ENCODE measurements at regions not wholly inside any gene's neighbourhood (a gene's known extent, or its start where the extent isn't known, plus 50 kb on each side); places are given as distances from the start of the nearest gene placed in this dataset.

DNA sequence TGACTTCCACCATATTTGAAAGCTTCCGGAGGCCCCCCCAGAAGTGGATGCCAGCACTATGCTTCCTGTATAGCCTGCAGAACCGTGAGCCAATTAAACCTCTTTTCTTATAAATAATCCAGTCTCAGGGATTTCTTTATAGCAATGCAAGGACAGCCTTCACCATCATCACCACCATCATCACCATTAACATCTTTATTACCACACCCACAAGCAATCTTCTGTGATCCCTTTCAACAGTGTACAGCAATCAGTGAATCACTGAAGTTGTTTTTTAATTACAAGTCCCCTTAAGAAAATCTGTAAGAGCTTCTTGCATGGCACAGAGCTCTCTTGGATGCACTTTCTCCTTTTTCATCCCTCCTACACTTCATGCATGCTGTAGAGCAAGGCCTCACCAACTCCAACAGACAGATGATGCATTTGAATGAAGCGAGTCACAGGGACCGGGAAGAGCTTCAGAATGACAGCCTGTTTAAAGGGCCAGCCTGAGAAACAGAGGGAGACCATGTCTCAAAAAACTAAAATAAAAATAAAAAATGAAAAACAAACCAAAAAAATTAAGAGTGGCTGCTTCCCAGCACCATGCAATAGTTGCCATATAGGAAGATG, 83.6 kb upstream of the VASH1 start:
- TF ChIP-seq, protein P1, sequence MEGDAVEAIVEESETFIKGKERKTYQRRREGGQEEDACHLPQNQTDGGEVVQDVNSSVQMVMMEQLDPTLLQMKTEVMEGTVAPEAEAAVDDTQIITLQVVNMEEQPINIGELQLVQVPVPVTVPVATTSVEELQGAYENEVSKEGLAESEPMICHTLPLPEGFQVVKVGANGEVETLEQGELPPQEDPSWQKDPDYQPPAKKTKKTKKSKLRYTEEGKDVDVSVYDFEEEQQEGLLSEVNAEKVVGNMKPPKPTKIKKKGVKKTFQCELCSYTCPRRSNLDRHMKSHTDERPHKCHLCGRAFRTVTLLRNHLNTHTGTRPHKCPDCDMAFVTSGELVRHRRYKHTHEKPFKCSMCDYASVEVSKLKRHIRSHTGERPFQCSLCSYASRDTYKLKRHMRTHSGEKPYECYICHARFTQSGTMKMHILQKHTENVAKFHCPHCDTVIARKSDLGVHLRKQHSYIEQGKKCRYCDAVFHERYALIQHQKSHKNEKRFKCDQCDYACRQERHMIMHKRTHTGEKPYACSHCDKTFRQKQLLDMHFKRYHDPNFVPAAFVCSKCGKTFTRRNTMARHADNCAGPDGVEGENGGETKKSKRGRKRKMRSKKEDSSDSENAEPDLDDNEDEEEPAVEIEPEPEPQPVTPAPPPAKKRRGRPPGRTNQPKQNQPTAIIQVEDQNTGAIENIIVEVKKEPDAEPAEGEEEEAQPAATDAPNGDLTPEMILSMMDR (IDR thresholded peaks at IDR 0.05), result no peak
- no peak for TF ChIP-seq POLR2A (IDR thresholded peaks at IDR 0.05)
